ENCODE measurements at regions not wholly inside any gene's neighbourhood (a gene's known extent, or its start where the extent isn't known, plus 50 kb on each side); places are given as distances from the start of the nearest gene placed in this dataset.

DNA sequence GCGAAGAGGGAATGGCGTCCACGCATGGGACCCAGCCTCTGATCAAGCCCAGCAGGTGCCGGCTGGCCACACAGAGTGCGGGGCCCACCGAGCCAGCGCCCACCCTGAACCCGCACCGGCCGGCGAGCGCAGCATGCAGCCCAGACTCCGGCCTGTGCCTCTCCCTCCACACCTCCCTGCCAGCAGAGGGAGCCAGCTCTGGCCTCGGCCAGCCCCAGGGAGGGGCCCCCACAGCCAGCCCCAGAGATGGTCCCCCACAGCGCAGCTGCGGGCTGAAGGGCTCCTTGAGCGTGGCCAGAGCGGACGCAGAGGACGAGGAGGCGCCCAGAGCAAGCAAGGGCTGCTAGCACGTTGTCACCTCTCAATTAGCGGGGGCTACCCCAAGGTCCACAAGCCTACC lies 904.5 kb downstream of the SLITRK6 start (continued):
- TF ChIP-seq, protein P1, sequence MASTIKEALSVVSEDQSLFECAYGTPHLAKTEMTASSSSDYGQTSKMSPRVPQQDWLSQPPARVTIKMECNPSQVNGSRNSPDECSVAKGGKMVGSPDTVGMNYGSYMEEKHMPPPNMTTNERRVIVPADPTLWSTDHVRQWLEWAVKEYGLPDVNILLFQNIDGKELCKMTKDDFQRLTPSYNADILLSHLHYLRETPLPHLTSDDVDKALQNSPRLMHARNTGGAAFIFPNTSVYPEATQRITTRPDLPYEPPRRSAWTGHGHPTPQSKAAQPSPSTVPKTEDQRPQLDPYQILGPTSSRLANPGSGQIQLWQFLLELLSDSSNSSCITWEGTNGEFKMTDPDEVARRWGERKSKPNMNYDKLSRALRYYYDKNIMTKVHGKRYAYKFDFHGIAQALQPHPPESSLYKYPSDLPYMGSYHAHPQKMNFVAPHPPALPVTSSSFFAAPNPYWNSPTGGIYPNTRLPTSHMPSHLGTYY (CRISPR knock-in tag; IDR thresholded peaks at IDR 0.05): no peak
- TF ChIP-seq ZNF138 (CRISPR knock-in tag; conservative IDR thresholded peaks at IDR 0.05) (no peak), SMAD3 (CRISPR knock-in tag; IDR thresholded peaks at IDR 0.05; ENCODE audit: borderline replicate concordance) (no peak), EMX1 (CRISPR knock-in tag; IDR thresholded peaks at IDR 0.05) (no peak), FOXP1 (CRISPR knock-in tag; IDR thresholded peaks at IDR 0.05; ENCODE audit: borderline replicate concordance) (no peak)
- TF ChIP-seq, protein P2, sequence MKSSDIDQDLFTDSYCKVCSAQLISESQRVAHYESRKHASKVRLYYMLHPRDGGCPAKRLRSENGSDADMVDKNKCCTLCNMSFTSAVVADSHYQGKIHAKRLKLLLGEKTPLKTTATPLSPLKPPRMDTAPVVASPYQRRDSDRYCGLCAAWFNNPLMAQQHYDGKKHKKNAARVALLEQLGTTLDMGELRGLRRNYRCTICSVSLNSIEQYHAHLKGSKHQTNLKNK (CRISPR knock-in tag; IDR thresholded peaks at IDR 0.05): no peak

DNA sequence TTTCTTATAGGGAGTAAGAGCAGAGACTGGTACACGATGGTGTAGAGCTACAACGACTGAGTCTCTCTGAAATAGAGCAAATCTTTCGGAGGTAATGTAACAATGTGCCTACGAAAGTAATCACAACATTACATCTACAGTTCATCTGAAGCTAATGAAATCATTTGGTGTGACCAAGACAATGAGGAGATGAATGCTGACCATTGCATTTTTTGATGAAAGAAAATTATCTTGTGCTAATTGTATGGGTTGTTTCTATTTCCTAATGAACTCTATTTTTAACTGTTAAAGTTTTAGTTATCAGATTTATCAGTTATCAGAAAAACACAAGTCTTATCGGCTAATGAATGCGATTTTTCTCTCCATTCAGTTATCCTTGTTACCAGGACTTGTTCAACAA lies 913.4 kb downstream of the SLITRK6 start:
- Mint-ChIP-seq H3K27ac (no peak overlapping the region), H3K4me1 (no peaks in the 10 kb centered on the region), H3K27me3 (ENCODE audit: low read depth) (no peaks in the 10 kb centered on the region), H3K36me3 (no peaks in the 10 kb centered on the region), H3K4me3 (no peak overlapping the region), H3K9me3 (no peaks in the 10 kb centered on the region; the same call in 1 of the 2 replicates)
- ChIA-PET CTCF (no interaction called here), POLR2A (no interaction called here)
- ATAC-seq (no peak), DNase-seq (ENCODE audit: low spot score) (no peak)
- no peak for TF ChIP-seq ZNF121 (CRISPR knock-in tag; IDR thresholded peaks at IDR 0.05)
- no peak for TF ChIP-seq CREM (CRISPR knock-in tag; IDR thresholded peaks at IDR 0.05)
- TF ChIP-seq FOXJ3 (CRISPR knock-in tag; IDR thresholded peaks at IDR 0.05; ENCODE audit: borderline replicate concordance): no peak
- TF ChIP-seq TP53 (CRISPR knock-in tag; IDR thresholded peaks at IDR 0.05): no peak
- TF ChIP-seq, protein P3, sequence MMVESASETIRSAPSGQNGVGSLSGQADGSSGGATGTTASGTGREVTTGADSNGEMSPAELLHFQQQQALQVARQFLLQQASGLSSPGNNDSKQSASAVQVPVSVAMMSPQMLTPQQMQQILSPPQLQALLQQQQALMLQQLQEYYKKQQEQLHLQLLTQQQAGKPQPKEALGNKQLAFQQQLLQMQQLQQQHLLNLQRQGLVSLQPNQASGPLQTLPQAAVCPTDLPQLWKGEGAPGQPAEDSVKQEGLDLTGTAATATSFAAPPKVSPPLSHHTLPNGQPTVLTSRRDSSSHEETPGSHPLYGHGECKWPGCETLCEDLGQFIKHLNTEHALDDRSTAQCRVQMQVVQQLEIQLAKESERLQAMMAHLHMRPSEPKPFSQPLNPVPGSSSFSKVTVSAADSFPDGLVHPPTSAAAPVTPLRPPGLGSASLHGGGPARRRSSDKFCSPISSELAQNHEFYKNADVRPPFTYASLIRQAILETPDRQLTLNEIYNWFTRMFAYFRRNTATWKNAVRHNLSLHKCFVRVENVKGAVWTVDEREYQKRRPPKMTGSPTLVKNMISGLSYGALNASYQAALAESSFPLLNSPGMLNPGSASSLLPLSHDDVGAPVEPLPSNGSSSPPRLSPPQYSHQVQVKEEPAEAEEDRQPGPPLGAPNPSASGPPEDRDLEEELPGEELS (CRISPR knock-in tag; IDR thresholded peaks at IDR 0.05): no peak
- TF ChIP-seq, protein P4, sequence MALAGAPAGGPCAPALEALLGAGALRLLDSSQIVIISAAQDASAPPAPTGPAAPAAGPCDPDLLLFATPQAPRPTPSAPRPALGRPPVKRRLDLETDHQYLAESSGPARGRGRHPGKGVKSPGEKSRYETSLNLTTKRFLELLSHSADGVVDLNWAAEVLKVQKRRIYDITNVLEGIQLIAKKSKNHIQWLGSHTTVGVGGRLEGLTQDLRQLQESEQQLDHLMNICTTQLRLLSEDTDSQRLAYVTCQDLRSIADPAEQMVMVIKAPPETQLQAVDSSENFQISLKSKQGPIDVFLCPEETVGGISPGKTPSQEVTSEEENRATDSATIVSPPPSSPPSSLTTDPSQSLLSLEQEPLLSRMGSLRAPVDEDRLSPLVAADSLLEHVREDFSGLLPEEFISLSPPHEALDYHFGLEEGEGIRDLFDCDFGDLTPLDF (CRISPR knock-in tag; IDR thresholded peaks at IDR 0.05): no peak
- TF ChIP-seq, protein P5, sequence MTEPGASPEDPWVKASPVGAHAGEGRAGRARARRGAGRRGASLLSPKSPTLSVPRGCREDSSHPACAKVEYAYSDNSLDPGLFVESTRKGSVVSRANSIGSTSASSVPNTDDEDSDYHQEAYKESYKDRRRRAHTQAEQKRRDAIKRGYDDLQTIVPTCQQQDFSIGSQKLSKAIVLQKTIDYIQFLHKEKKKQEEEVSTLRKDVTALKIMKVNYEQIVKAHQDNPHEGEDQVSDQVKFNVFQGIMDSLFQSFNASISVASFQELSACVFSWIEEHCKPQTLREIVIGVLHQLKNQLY (CRISPR knock-in tag; IDR thresholded peaks at IDR 0.05): no peak
- TF ChIP-seq CBFB (CRISPR knock-in tag; IDR thresholded peaks at IDR 0.05; ENCODE audit: low read depth): no peak
- no peak for TF ChIP-seq TEAD4 (CRISPR knock-in tag; IDR thresholded peaks at IDR 0.05)
- TF ChIP-seq OVOL2 (CRISPR knock-in tag; IDR thresholded peaks at IDR 0.05; ENCODE audit: borderline replicate concordance): no peak
- TF ChIP-seq NFYB (CRISPR knock-in tag; conservative IDR thresholded peaks at IDR 0.05; ENCODE audit: low read depth): no peak
- no peak for TF ChIP-seq EMX1 (CRISPR knock-in tag; IDR thresholded peaks at IDR 0.05)
- no peak for TF ChIP-seq NR2C2 (CRISPR knock-in tag; IDR thresholded peaks at IDR 0.05)
- TF ChIP-seq, protein P6, sequence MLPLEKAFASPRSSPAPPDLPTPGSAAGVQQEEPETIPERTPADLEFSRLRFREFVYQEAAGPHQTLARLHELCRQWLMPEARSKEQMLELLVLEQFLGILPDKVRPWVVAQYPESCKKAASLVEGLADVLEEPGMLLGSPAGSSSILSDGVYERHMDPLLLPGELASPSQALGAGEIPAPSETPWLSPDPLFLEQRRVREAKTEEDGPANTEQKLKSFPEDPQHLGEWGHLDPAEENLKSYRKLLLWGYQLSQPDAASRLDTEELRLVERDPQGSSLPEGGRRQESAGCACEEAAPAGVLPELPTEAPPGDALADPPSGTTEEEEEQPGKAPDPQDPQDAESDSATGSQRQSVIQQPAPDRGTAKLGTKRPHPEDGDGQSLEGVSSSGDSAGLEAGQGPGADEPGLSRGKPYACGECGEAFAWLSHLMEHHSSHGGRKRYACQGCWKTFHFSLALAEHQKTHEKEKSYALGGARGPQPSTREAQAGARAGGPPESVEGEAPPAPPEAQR (CRISPR knock-in tag; IDR thresholded peaks at IDR 0.05): no peak
- TF ChIP-seq, protein P1 (CRISPR knock-in tag; IDR thresholded peaks at IDR 0.05): no peak
- TF ChIP-seq, protein P7, sequence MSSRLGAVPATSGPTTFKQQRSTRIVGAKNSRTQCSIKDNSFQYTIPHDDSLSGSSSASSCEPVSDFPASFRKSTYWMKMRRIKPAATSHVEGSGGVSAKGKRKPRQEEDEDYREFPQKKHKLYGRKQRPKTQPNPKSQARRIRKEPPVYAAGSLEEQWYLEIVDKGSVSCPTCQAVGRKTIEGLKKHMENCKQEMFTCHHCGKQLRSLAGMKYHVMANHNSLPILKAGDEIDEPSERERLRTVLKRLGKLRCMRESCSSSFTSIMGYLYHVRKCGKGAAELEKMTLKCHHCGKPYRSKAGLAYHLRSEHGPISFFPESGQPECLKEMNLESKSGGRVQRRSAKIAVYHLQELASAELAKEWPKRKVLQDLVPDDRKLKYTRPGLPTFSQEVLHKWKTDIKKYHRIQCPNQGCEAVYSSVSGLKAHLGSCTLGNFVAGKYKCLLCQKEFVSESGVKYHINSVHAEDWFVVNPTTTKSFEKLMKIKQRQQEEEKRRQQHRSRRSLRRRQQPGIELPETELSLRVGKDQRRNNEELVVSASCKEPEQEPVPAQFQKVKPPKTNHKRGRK (CRISPR knock-in tag; IDR thresholded peaks at IDR 0.05; ENCODE audit: borderline replicate concordance): no peak
- TF ChIP-seq, protein P8, sequence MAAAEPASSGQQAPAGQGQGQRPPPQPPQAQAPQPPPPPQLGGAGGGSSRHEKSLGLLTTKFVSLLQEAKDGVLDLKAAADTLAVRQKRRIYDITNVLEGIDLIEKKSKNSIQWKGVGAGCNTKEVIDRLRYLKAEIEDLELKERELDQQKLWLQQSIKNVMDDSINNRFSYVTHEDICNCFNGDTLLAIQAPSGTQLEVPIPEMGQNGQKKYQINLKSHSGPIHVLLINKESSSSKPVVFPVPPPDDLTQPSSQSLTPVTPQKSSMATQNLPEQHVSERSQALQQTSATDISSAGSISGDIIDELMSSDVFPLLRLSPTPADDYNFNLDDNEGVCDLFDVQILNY (CRISPR knock-in tag; IDR thresholded peaks at IDR 0.05): no peak
- TF ChIP-seq GTF2I (CRISPR knock-in tag; conservative IDR thresholded peaks at IDR 0.05): no peak
